T-cell (primary cell): ENCODE measurements at regions not wholly inside any gene's neighbourhood (a gene's known extent, or its start where the extent isn't known, plus 50 kb on each side); places are given as distances from the start of the nearest gene placed in this dataset.

ENCODE experiments used
- ATAC-seq, 4 experiments: fragments of 200-7000 bp in 3 of 4; fragments of 150-1000 bp in 1 of 4; cut with Tn5 transposase; replicated peaks in 1 of 4; 1 replicate in 3 of 4; 2 replicates in 1 of 4; pipeline ENCODE4 v1.10.0; 2021; ENCODE audit warnings: moderate library complexity in 3 of 4, mild to moderate bottlenecking in 2 of 4, moderate number of reproducible peaks in 1 of 4
- CTCF ChIA-PET, 2 donors: fragments of 300-600 bp; sonication (Branson Sonifier 250); formaldehyde crosslinking; loops; one replicate each; lab custom pipeline; 2022; ENCODE audit warnings: antibody characterized with exemption in 2 of 2; lab: Charles Lee
- POLR2A ChIA-PET, 2 donors: fragments of 300-600 bp; sonication (Branson Sonifier 250); formaldehyde crosslinking; loops; one replicate each; lab custom pipeline; 2022; ENCODE audit warnings: antibody characterized with exemption in 2 of 2; lab: Charles Lee
- DNase-seq, 35 experiments: peaks; one replicate each; pipeline versions ENCODE4 v3.0.0 to v3.0.0-alpha.2; 2013 to 2023
- H3K27ac ChIP-seq: one replicate; pipeline ENCODE4 v1.5.1; 2013; ENCODE audit warnings: low read length
- H3K27me3 ChIP-seq, 2 experiments: replicated peaks in 1 of 2; 1 replicate in 1 of 2; 2 replicates in 1 of 2; pipeline versions ENCODE4 v1.6.1 to v1.7.0; 2013; ENCODE audit warnings: low read length in 1 of 2, mixed read lengths in 1 of 2; ENCODE audit not compliant: control insufficient read depth in 2 of 2, insufficient read depth in 2 of 2; ENCODE audit errors: extremely low read depth in 1 of 2
- H3K36me3 ChIP-seq, 2 donors: 1 replicate in 1 of 2; 2 replicates in 1 of 2; pipeline versions ENCODE4 v1.6.1 to v1.7.0; 2013; ENCODE audit warnings: low read length in 1 of 2; ENCODE audit not compliant: control insufficient read depth in 2 of 2, insufficient read depth in 1 of 2; ENCODE audit errors: extremely low read depth in 1 of 2
- H3K4me1 ChIP-seq, 2 experiments: 1 replicate in 1 of 2; 2 replicates in 1 of 2; pipeline versions ENCODE4 v1.6.1 to v1.7.0; 2013; ENCODE audit warnings: low read length in 2 of 2, mixed read lengths in 1 of 2; ENCODE audit not compliant: insufficient read depth in 2 of 2, control insufficient read depth in 1 of 2; ENCODE audit errors: extremely low read depth in 1 of 2
- H3K4me3 ChIP-seq, 2 donors: 1 replicate in 1 of 2; 2 replicates in 1 of 2; pipeline versions ENCODE4 v1.5.1 to v1.7.0; 2013; ENCODE audit warnings: mild to moderate bottlenecking in 2 of 2, low read length in 1 of 2, moderate library complexity in 1 of 2; ENCODE audit not compliant: control insufficient read depth in 1 of 2; ENCODE audit errors: extremely low read depth in 1 of 2
- H3K9me3 ChIP-seq: 2 replicates; pipeline ENCODE4 v1.7.0; 2013
- H3K27ac Mint-ChIP-seq, 2 donors: one replicate each; pipeline ENCODE4 v1.8.0; 2020 to 2021; ENCODE audit warnings: mild to moderate bottlenecking in 2 of 2, mixed read lengths in 2 of 2
- H3K27me3 Mint-ChIP-seq, 2 donors: one replicate each; pipeline ENCODE4 v1.8.0; 2021 to 2022; ENCODE audit warnings: mixed read lengths in 2 of 2
- H3K36me3 Mint-ChIP-seq: one replicate; pipeline ENCODE4 v1.8.0; 2021; ENCODE audit warnings: mixed read lengths
- H3K4me1 Mint-ChIP-seq, 3 donors: one replicate each; pipeline ENCODE4 v1.8.0; 2020 to 2022; ENCODE audit warnings: mixed read lengths in 3 of 3, mild to moderate bottlenecking in 1 of 3
- H3K4me3 Mint-ChIP-seq, 3 donors: one replicate each; pipeline ENCODE4 v1.8.0; 2020 to 2022; ENCODE audit warnings: mild to moderate bottlenecking in 3 of 3, mixed read lengths in 3 of 3, moderate library complexity in 3 of 3
- H3K9me3 Mint-ChIP-seq, 3 donors: one replicate each; pipeline ENCODE4 v1.8.0; 2020 to 2022; ENCODE audit warnings: mixed read lengths in 3 of 3
- WGBS: methylation state at CpG from one replicate; pipeline ENCODE4 v1.1.5; 2013; ENCODE audit warnings: missing lambda C conversion rate; ENCODE audit not compliant: insufficient coverage; 5-methylcytosine and 5-hydroxymethylcytosine counted together

DNA sequence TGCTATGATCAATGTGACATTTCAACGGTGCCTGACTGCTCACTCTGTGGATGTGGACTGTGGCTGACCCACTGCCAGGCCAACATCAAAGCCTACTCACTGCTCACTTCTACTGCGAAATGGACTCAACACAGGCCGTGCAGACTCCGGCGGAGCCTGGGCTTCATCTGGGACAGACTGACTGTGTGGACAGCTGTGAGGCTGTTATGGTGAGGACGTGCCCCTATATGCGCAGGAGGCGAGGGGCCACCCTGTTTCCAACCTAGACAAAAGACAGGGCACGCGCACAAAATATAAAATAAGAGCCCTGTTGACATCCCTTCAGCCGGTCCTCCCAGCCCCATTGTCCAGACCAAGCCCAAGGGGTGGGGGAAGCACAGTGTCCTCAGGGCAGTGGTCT, 514.4 kb upstream of the RAB6C start:
- peaks cover 0 to 4% of the 10 kb centered on the region in 2 experiments for H3K27me3 ChIP-seq
- no peaks in the 10 kb centered on the region for H3K9me3 ChIP-seq
- Mint-ChIP-seq H3K4me1 (no peaks in the 10 kb centered on the region), H3K36me3 (no peaks in the 10 kb centered on the region), H3K9me3 (peaks cover 0 to under 1% (median 0%) of the 10 kb centered on the region in 3 donors), H3K27me3 (no peaks in the 10 kb centered on the region), H3K27ac (no peak overlapping the region), H3K4me3 (no peak overlapping the region)
- 88% methylated on average over 5 of the region's 11 CpGs for WGBS
- no peaks in the 10 kb centered on the region for H3K4me1 ChIP-seq
- CTCF ChIA-PET, result no interaction called here
- POLR2A ChIA-PET, result no interaction called here
- ATAC-seq (no peak), DNase-seq (no peak)
- H3K27ac ChIP-seq, result no peak overlapping the region
- H3K36me3 ChIP-seq, result no peaks in the 10 kb centered on the region
- no peak overlapping the region for H3K4me3 ChIP-seq

GRCh38 chr2:129466389-129466788, 513.1 kb upstream of the RAB6C start:
- Histone ChIP-seq H3K4me3 (no peak overlapping the region), H3K27ac (no peak overlapping the region), H3K4me1 (no peaks in the 10 kb centered on the region), H3K36me3 (no peaks in the 10 kb centered on the region), H3K27me3 (peaks cover 0 to 4% of the 10 kb centered on the region in 2 experiments), H3K9me3 (no peaks in the 10 kb centered on the region)
- POLR2A ChIA-PET, result no interaction called here
- H3K27me3 Mint-ChIP-seq, result no peaks in the 10 kb centered on the region
- no peak for ATAC-seq
- CTCF ChIA-PET, result no interaction called here
- no peaks in the 10 kb centered on the region for H3K4me1 Mint-ChIP-seq
- peaks cover 0 to 3% (median 0%) of the 10 kb centered on the region in 3 donors for H3K9me3 Mint-ChIP-seq
- WGBS, result 84% methylated on average over 11 of the region's 13 CpGs
- DNase-seq, result no peak
- H3K27ac Mint-ChIP-seq, result no peak overlapping the region
- no peaks in the 10 kb centered on the region for H3K36me3 Mint-ChIP-seq
- no peak overlapping the region for H3K4me3 Mint-ChIP-seq

GRCh38 chr2:129467012-129467779, 512.3 kb upstream of the RAB6C start:
- Histone ChIP-seq H3K4me3 (no peak overlapping the region), H3K27me3 (peaks cover 0 to 4% of the 10 kb centered on the region in 2 experiments), H3K36me3 (no peaks in the 10 kb centered on the region), H3K27ac (no peak overlapping the region), H3K9me3 (no peaks in the 10 kb centered on the region), H3K4me1 (no peaks in the 10 kb centered on the region)
- Mint-ChIP-seq H3K27ac (no peak overlapping the region), H3K9me3 (peaks cover 0 to 3% (median 0%) of the 10 kb centered on the region in 3 donors), H3K36me3 (no peaks in the 10 kb centered on the region), H3K4me1 (no peaks in the 10 kb centered on the region), H3K4me3 (no peak overlapping the region), H3K27me3 (no peaks in the 10 kb centered on the region)
- DNase-seq (no peak), ATAC-seq (no peak)
- WGBS, result 68% methylated on average over 11 of the region's 11 CpGs
- ChIA-PET POLR2A (no interaction called here), CTCF (interaction anchor here in 1 of 2 donors (0.7 kb wide), 1 partner anchor 9 kb away, joined by 3 read pairs; no protein-coding TSS in a partner anchor)

DNA sequence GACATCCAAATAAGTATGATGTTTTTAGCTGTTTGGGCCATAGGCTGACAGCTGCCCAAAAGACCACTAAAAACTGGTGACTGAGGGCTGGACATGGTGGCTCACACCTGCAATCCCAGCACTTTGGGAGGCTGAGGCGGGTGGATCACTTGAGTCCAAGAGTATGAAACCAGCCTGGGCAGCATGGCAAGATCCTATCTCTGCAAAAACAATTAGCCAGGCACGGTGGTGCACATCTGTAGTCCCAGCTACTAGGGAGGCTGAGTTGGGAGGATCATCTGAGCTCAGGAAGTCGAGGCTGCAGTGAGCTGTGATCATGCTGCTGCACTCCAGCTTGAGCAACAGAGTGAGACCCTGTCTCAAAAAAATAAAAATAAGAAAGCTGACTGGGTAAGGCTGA, 511.5 kb upstream of the RAB6C start:
- Mint-ChIP-seq H3K27me3 (no peaks in the 10 kb centered on the region), H3K4me3 (no peak overlapping the region), H3K36me3 (no peaks in the 10 kb centered on the region), H3K27ac (no peak overlapping the region), H3K4me1 (no peaks in the 10 kb centered on the region), H3K9me3 (peaks cover 0 to 3% (median 0%) of the 10 kb centered on the region in 3 donors)
- Histone ChIP-seq H3K27me3 (peaks cover 0 to 4% of the 10 kb centered on the region in 2 experiments), H3K4me3 (no peak overlapping the region), H3K4me1 (no peaks in the 10 kb centered on the region), H3K27ac (no peak overlapping the region), H3K9me3 (no peaks in the 10 kb centered on the region), H3K36me3 (no peaks in the 10 kb centered on the region)
- CTCF ChIA-PET, result interaction anchor here in 1 of 2 donors (0.7 kb wide), 1 partner anchor 10 kb away, joined by 3 read pairs; no protein-coding TSS in a partner anchor
- POLR2A ChIA-PET, result no interaction called here
- DNase-seq (no peak), ATAC-seq (no peak)
- 80% methylated on average over 2 of the region's 3 CpGs for WGBS

DNA sequence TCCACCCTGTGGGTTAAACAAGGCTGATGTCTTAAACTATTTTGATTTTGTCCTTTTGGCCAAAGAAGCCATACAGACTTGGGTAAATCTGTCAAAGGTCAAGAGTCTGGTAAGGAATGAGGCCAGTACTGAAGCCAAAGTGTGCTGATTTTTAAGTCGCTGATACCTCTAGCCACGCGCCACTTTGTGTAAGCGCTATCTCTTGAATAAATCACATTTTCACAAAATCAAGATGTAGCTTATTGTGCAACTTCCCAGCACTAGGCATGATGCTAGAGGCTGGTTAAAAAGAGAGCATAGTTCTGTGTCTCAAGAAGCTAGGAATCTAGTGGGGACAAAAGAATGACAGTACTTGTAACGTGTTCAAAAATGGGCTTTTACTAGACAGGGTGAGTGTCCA, 510.6 kb upstream of the RAB6C start:
- Mint-ChIP-seq H3K9me3 (peaks cover 0 to 3% (median 0%) of the 10 kb centered on the region in 3 donors), H3K27ac (no peak overlapping the region), H3K36me3 (no peaks in the 10 kb centered on the region), H3K4me1 (no peaks in the 10 kb centered on the region), H3K27me3 (no peaks in the 10 kb centered on the region), H3K4me3 (no peak overlapping the region)
- H3K9me3 ChIP-seq, result no peaks in the 10 kb centered on the region
- no peak overlapping the region for H3K27ac ChIP-seq
- ATAC-seq (no peak), DNase-seq (no peak)
- no peaks in the 10 kb centered on the region for H3K4me1 ChIP-seq
- WGBS, result 92% methylated on average over 1 of the region's 5 CpGs
- ChIA-PET POLR2A (no interaction called here), CTCF (interaction anchor here in 1 of 2 donors (0.6 kb wide), 1 partner anchor 628 kb away, joined by 4 read pairs; no protein-coding TSS in a partner anchor)
- no peak overlapping the region for H3K4me3 ChIP-seq
- peaks cover 0 to 4% of the 10 kb centered on the region in 2 experiments for H3K27me3 ChIP-seq
- H3K36me3 ChIP-seq, result no peaks in the 10 kb centered on the region

GRCh38 chr2:129469389-129469788, 510.1 kb upstream of the RAB6C start:
- H3K4me3 ChIP-seq, result no peak overlapping the region

More at GRCh38 chr2:129469389-129469788, 510.1 kb upstream of the RAB6C start:
- no peaks in the 10 kb centered on the region for H3K4me1 ChIP-seq
- ATAC-seq (no peak), DNase-seq (no peak)
- H3K27me3 Mint-ChIP-seq, result no peaks in the 10 kb centered on the region
- no peaks in the 10 kb centered on the region for H3K9me3 ChIP-seq
- no peaks in the 10 kb centered on the region for H3K36me3 Mint-ChIP-seq
- H3K4me3 Mint-ChIP-seq, result no peak overlapping the region
- H3K4me1 Mint-ChIP-seq, result no peaks in the 10 kb centered on the region
- peaks cover 0 to 4% of the 10 kb centered on the region in 2 experiments for H3K27me3 ChIP-seq
- ChIA-PET POLR2A (no interaction called here), CTCF (no interaction called here)
- peaks cover 0 to 3% (median 0%) of the 10 kb centered on the region in 3 donors for H3K9me3 Mint-ChIP-seq
- no peak overlapping the region for H3K27ac ChIP-seq
- 72% methylated on average over 5 of the region's 5 CpGs for WGBS
- H3K27ac Mint-ChIP-seq, result no peak overlapping the region
- H3K36me3 ChIP-seq, result no peaks in the 10 kb centered on the region
